HCT116 (cell line): ENCODE measurements at regions not wholly inside any gene's neighbourhood (a gene's known extent, or its start where the extent isn't known, plus 50 kb on each side); places are given as distances from the start of the nearest gene placed in this dataset.

Source experiments
- ATAC-seq: fragments of 200-7000 bp; cut with Tn5 transposase; 2 replicates; pipeline ENCODE4 v1.9.1; 2020; ENCODE audit warnings: mild to moderate bottlenecking, moderate library complexity
- BruUV-seq: library from RNA; stranded (reverse); fragments of 400-500 nt; replicated peaks from 2 replicates; lab custom pipeline; 2021; lab: Mats Ljungman, UMichigan
- CTCF ChIA-PET: fragments of 300-600 bp; sonication (Branson Sonifier 250); formaldehyde crosslinking; loops from one replicate; lab custom pipeline; 2021; ENCODE audit warnings: antibody characterized with exemption; lab: Charles Lee
- POLR2A ChIA-PET: fragments of 300-600, 350-600 bp; sonication (Branson Sonifier 250); formaldehyde crosslinking; loops from one replicate; lab custom pipeline; 2021; ENCODE audit warnings: antibody characterized with exemption; lab: Charles Lee
- RAD21 ChIA-PET, 2 experiments: fragments of 300-600 bp; sonication (Branson Sonifier 250); formaldehyde crosslinking; loops; one replicate each; lab custom pipeline; 2023; ENCODE audit warnings: low total read pairs in 2 of 2; ENCODE audit not compliant: uncharacterized antibody in 2 of 2, unreplicated experiment in 2 of 2, low non-redundant PET in 1 of 2; lab: Charles Lee
- DNase-seq: peaks from one replicate; pipeline ENCODE4 v3.0.0-alpha.2; 2010; ENCODE audit warnings: low read depth, low spot score
- H2AFZ ChIP-seq: fragments of 200-600 bp; shearing (Covaris generic), sonication (generic); 2 replicates; pipeline ENCODE4 v1.6.1; 2017; ENCODE audit warnings: low read depth, mixed run types, mixed read lengths, antibody characterized with exemption, low read length; ENCODE audit not compliant: poor library complexity, severe bottlenecking
- H3K27ac ChIP-seq: 2 replicates; pipeline ENCODE4 v1.5.1; 2012; ENCODE audit warnings: low read depth, low read length
- H3K27me3 ChIP-seq: fragments of 200-600 bp; sonication (generic); 2 replicates; pipeline ENCODE4 v1.6.1; 2016; ENCODE audit warnings: mixed run types, low read length, mixed read lengths; ENCODE audit not compliant: insufficient read depth
- H3K36me3 ChIP-seq, 2 experiments: fragments of 200-500 bp in 1 of 2; fragments of 200-600 bp in 1 of 2; sonication (Bioruptor generic) in 1 of 2; sonication (generic) in 1 of 2; 2 replicates each; pipeline versions ENCODE4 v1.5.1 to v1.6.1; 2014 to 2016; ENCODE audit warnings: low read length in 2 of 2, inconsistent platforms in 1 of 2, mixed read lengths in 1 of 2, mixed run types in 1 of 2; ENCODE audit not compliant: insufficient read depth in 2 of 2, control insufficient read depth in 1 of 2
- H3K4me1 ChIP-seq, 2 experiments: fragments of 200-600 bp in 1 of 2; sonication (generic) in 1 of 2; 2 replicates each; pipeline versions ENCODE4 v1.5.1 to v1.6.1; 2012 to 2017; ENCODE audit warnings: low read length in 2 of 2, inconsistent platforms in 1 of 2, mild to moderate bottlenecking in 1 of 2, mixed read lengths in 1 of 2, mixed run types in 1 of 2, moderate library complexity in 1 of 2; ENCODE audit not compliant: insufficient read depth in 2 of 2, control insufficient read depth in 1 of 2
- H3K4me2 ChIP-seq: fragments of 200-600 bp; sonication (generic); 2 replicates; pipeline ENCODE4 v1.6.1; 2017; ENCODE audit warnings: mixed run types, low read length, mixed read lengths
- H3K4me3 ChIP-seq, 2 experiments: fragments of 200-600 bp in 1 of 2; sonication (generic) in 1 of 2; replicated peaks in 1 of 2; 2 replicates each; pipeline ENCODE4 v1.5.1; 2011 to 2016; ENCODE audit warnings: low read length in 2 of 2, control low read depth in 1 of 2, low read depth in 1 of 2, mild to moderate bottlenecking in 1 of 2, mixed read lengths in 1 of 2, mixed run types in 1 of 2
- H3K79me2 ChIP-seq: fragments of 200-600 bp; sonication (generic); 2 replicates; pipeline ENCODE4 v1.6.1; 2017; ENCODE audit warnings: mild to moderate bottlenecking, mixed run types, low read length, moderate library complexity, mixed read lengths; ENCODE audit not compliant: insufficient read depth
- H3K9ac ChIP-seq: fragments of 200-600 bp; sonication (generic); 2 replicates; pipeline ENCODE4 v1.6.1; 2016; ENCODE audit warnings: low read length, mixed read lengths
- H3K9me2 ChIP-seq: fragments of 200-600 bp; sonication (generic), shearing (Covaris generic); 2 replicates; pipeline ENCODE4 v1.6.1; 2017; ENCODE audit warnings: mixed run types, mild to moderate bottlenecking, moderate library complexity; ENCODE audit not compliant: insufficient read depth
- H3K9me3 ChIP-seq, 2 experiments: fragments of 200-500 bp in 1 of 2; fragments of 200-600 bp in 1 of 2; sonication (Bioruptor generic) in 1 of 2; sonication (generic) in 1 of 2; 2 replicates each; pipeline ENCODE4 v1.6.1; 2014 to 2017; ENCODE audit warnings: low read length in 2 of 2, mixed read lengths in 2 of 2, inconsistent platforms in 1 of 2, low read depth in 1 of 2, mild to moderate bottlenecking in 1 of 2, mixed run types in 1 of 2, moderate library complexity in 1 of 2; ENCODE audit not compliant: control insufficient read depth in 1 of 2, insufficient read depth in 1 of 2
- H4K20me1 ChIP-seq: fragments of 200-600 bp; sonication (generic), shearing (Covaris generic); 2 replicates; pipeline ENCODE4 v1.6.1; 2017; ENCODE audit warnings: mixed run types, mild to moderate bottlenecking, moderate library complexity; ENCODE audit not compliant: insufficient read depth
- CBX3 ChIP-seq: IDR thresholded peaks from 2 replicates; pipeline ENCODE4 v1.6.1; 2012; ENCODE audit warnings: low read depth
- CEBPB ChIP-seq: IDR thresholded peaks from 2 replicates; pipeline ENCODE4 v1.6.1; 2012; ENCODE audit warnings: low read depth
- EGR1 ChIP-seq: IDR thresholded peaks from 2 replicates; pipeline ENCODE4 v1.6.1; 2012; ENCODE audit warnings: low read depth
- ELF1 ChIP-seq: IDR thresholded peaks from 2 replicates; pipeline ENCODE4 v1.6.1; 2012; ENCODE audit warnings: low read depth, borderline replicate concordance
- FOSL1 ChIP-seq: IDR thresholded peaks from 2 replicates; pipeline ENCODE4 v1.6.1; 2012; ENCODE audit warnings: low read depth
- JUND ChIP-seq: IDR thresholded peaks from 2 replicates; pipeline ENCODE4 v1.6.1; 2012
- POLR2A ChIP-seq: IDR thresholded peaks from 2 replicates; pipeline ENCODE4 v1.7.0; 2011; ENCODE audit warnings: borderline replicate concordance; ENCODE audit not compliant: insufficient read depth, insufficient read length; ENCODE audit errors: extremely low read depth
- POLR2AphosphoS5 ChIP-seq: IDR thresholded peaks from 2 replicates; pipeline ENCODE4 v1.6.1; 2011; ENCODE audit warnings: mild to moderate bottlenecking, low read depth, low read length, moderate library complexity
- SIN3A ChIP-seq: IDR thresholded peaks from 2 replicates; pipeline ENCODE4 v1.6.1; 2012; ENCODE audit warnings: low read depth
- SRF ChIP-seq: IDR thresholded peaks from 2 replicates; pipeline ENCODE4 v1.6.1; 2012; ENCODE audit warnings: low read depth
- TCF7L2 ChIP-seq: IDR thresholded peaks from 2 replicates; pipeline ENCODE4 v1.7.0; 2011; ENCODE audit warnings: borderline replicate concordance, inconsistent platforms; ENCODE audit not compliant: insufficient read depth, insufficient read length; ENCODE audit errors: extremely low read depth
- YY1 ChIP-seq: IDR thresholded peaks from 2 replicates; pipeline ENCODE4 v1.6.1; 2011; ENCODE audit warnings: low read length, low read depth, moderate library complexity, mild to moderate bottlenecking; ENCODE audit not compliant: insufficient replicate concordance; ENCODE audit errors: extremely low read depth
- intact Hi-C: fragments of 100-400 bp; cut with micrococcal nuclease; formaldehyde crosslinking; loops from 2 replicates; pipeline ENCODE4 v1.10.0; 2022
- TF ChIP-seq, protein P1 (sequence below), 3 experiments: fragments of 200-600 bp in 1 of 3; sonication (generic) in 1 of 3; IDR thresholded peaks in 2 of 3; conservative IDR thresholded peaks in 1 of 3; 2 replicates each; pipeline ENCODE4 v1.5.1; 2012 to 2017; ENCODE audit warnings: low read depth in 2 of 3, low read length in 2 of 3, antibody characterized with exemption in 1 of 3, borderline replicate concordance in 1 of 3, control low read depth in 1 of 3, mild to moderate bottlenecking in 1 of 3, mixed read lengths in 1 of 3, mixed run types in 1 of 3, moderate library complexity in 1 of 3; ENCODE audit not compliant: insufficient read depth in 1 of 3

DNA sequence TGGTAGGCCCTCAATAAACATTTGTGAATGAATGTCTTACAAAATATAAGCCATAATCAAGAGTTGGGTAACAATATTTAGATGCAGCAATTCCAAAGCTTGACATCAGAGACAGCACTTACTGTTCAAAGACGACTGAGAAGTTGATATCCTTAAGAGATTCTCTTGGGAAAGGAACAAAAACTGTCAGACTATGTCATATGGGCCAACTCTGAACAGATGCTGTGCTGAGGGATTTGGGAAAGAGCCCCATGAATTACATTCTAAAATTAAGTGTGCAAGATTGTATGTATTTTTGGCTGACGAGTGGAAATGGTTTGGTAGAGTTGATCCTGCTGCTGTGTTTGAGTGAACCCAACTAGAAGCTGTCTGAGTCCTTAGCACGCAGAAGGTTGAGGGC, 250.7 kb upstream of the LINC00305 start:
- no TSS peak for BruUV-seq
- Histone ChIP-seq H3K4me1 (no peaks in the 10 kb centered on the region), H3K36me3 (no peaks in the 10 kb centered on the region), H3K4me2 (no peak overlapping the region), H3K79me2 (no peaks in the 10 kb centered on the region), H3K4me3 (no peak overlapping the region), H4K20me1 (no peaks in the 10 kb centered on the region), H3K9ac (no peak overlapping the region), H3K27ac (no peak overlapping the region), H3K9me3 (peaks cover 8 to 29% of the 10 kb centered on the region in 2 experiments; a peak in 2 of 4 replicates), H3K27me3 (no peaks in the 10 kb centered on the region), H2AFZ (no peak overlapping the region), H3K9me2 (no peaks in the 10 kb centered on the region)
- ChIA-PET CTCF (no interaction called here), RAD21 (no interaction called here), POLR2A (no interaction called here)
- no peak for ATAC-seq
- intact Hi-C loops, result no loop called here
- no peak for DNase-seq
- TF ChIP-seq POLR2A, result no peak
- no peak for TF ChIP-seq EGR1
- no peak for TF ChIP-seq CBX3
- TF ChIP-seq SRF, result no peak
- no peak for TF ChIP-seq SIN3A
- no peak for TF ChIP-seq ELF1
- no peak for TF ChIP-seq TCF7L2
- no peak for TF ChIP-seq YY1
- no peak for TF ChIP-seq JUND
- TF ChIP-seq FOSL1, result no peak
- no peak for TF ChIP-seq POLR2AphosphoS5
- no peak for TF ChIP-seq CEBPB
- TF ChIP-seq, protein P1, sequence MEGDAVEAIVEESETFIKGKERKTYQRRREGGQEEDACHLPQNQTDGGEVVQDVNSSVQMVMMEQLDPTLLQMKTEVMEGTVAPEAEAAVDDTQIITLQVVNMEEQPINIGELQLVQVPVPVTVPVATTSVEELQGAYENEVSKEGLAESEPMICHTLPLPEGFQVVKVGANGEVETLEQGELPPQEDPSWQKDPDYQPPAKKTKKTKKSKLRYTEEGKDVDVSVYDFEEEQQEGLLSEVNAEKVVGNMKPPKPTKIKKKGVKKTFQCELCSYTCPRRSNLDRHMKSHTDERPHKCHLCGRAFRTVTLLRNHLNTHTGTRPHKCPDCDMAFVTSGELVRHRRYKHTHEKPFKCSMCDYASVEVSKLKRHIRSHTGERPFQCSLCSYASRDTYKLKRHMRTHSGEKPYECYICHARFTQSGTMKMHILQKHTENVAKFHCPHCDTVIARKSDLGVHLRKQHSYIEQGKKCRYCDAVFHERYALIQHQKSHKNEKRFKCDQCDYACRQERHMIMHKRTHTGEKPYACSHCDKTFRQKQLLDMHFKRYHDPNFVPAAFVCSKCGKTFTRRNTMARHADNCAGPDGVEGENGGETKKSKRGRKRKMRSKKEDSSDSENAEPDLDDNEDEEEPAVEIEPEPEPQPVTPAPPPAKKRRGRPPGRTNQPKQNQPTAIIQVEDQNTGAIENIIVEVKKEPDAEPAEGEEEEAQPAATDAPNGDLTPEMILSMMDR (IDR thresholded peaks at IDR 0.05 in 2 of 3, conservative IDR thresholded peaks at IDR 0.05 in 1 of 3; ENCODE audit: borderline replicate concordance in 1 of 3, insufficient read depth in 1 of 3, low read depth in 2 of 3, low read length in 2 of 3), result no peak
